Activated naive CD4-positive, alpha-beta T cell treated with anti-CD3 and anti-CD28 coated beads, Interleukin-2, amount 10 ng/mL, durations not matched to agents 7 days and 5 days (primary cell): ENCODE measurements at regions not wholly inside any gene's neighbourhood (a gene's known extent, or its start where the extent isn't known, plus 50 kb on each side); places are given as distances from the start of the nearest gene placed in this dataset.
A peak's percentile ranks its signal among the peaks of the same experiment; 100 is the strongest.

Experiments
- CTCF ChIA-PET: fragments of 350-600 bp; sonication (Branson Sonifier 250); formaldehyde crosslinking; loops from one replicate; lab custom pipeline; 2021; ENCODE audit warnings: antibody characterized with exemption; lab: Charles Lee
- DNase-seq: peaks from one replicate; pipeline ENCODE4 v3.0.0-alpha.2; 2020
- H3K27ac Mint-ChIP-seq: one replicate; pipeline ENCODE4 v1.8.0; 2021; ENCODE audit warnings: mild to moderate bottlenecking, moderate library complexity, mixed read lengths
- H3K27me3 Mint-ChIP-seq: one replicate; pipeline ENCODE4 v1.8.0; 2021; ENCODE audit warnings: mild to moderate bottlenecking, mixed read lengths
- H3K36me3 Mint-ChIP-seq: one replicate; pipeline ENCODE4 v1.8.0; 2021; ENCODE audit warnings: mixed read lengths
- H3K4me1 Mint-ChIP-seq: one replicate; pipeline ENCODE4 v1.8.0; 2021; ENCODE audit warnings: mixed read lengths
- H3K4me3 Mint-ChIP-seq: one replicate; pipeline ENCODE4 v1.8.0; 2021; ENCODE audit warnings: mild to moderate bottlenecking, moderate library complexity, mixed read lengths
- H3K9me3 Mint-ChIP-seq: one replicate; pipeline ENCODE4 v1.8.0; 2021; ENCODE audit warnings: mixed read lengths

GRCh38 chr2:191526953-191527556 lies 150.9 kb upstream of the NABP1 start:
- Mint-ChIP-seq H3K27ac (no peak overlapping the region), H3K9me3 (no peaks in the 10 kb centered on the region), H3K4me3 (no peak overlapping the region), H3K27me3 (peaks cover 3% of the 10 kb centered on the region), H3K4me1 (no peaks in the 10 kb centered on the region), H3K36me3 (no peaks in the 10 kb centered on the region)
- no peak for DNase-seq
- CTCF ChIA-PET, result no interaction called here

DNA sequence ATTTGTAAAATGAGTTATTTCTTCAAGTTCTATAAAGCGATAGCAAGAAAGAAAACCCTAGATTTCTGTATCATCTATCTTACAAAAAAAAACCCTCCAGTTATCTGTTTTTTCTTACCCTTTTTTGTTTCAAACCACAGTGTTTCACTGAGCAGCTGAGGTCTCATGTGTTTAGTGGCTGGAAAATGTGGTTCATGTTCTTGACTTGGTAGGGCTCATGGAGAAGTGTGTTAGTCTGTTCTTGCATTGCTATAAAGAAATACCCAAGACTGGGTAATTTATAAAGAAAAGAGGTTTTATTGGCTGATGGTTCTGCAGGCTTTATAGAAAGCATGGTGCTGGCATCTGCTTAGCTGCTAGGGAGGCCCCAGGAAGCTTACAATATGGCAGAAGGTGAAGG lies 147.3 kb upstream of the NABP1 start:
- Mint-ChIP-seq H3K27ac (no peak overlapping the region), H3K4me3 (no peak overlapping the region), H3K4me1 (no peaks in the 10 kb centered on the region), H3K27me3 (peaks cover 9% of the 10 kb centered on the region), H3K9me3 (no peaks in the 10 kb centered on the region), H3K36me3 (no peaks in the 10 kb centered on the region)
- DNase-seq, result no peak
- CTCF ChIA-PET, result interaction anchor here (0.6 to 0.9 kb wide), 2 partner anchors 365 to 632 kb away, joined by 3 read pairs; no protein-coding TSS in a partner anchor

DNA sequence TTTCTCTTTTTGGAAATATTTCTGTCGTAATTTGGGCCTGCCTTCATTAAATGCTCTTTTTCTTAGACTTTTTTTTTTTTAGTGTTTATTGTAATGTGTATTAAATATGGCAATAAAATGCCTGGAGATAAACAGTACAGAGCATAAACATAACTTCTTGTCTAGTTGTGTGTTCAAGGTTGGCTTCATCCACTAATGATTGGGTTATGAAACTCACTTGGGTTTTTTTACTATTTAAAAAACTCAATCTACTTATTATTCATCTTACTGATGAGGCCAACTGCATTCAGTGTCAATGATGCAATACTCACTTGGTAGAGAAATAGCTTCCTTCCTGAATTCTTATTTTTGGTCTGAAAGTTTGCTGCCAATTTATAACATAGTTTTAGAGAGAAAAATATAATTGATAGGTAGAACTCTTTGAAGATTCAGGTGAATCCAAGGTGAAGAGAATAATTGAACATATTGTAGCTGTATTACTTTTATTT lies 144.2 kb upstream of the NABP1 start:
- CTCF ChIA-PET, result interaction anchor here (0.6 kb wide), 1 partner anchor 605 kb away, joined by 3 read pairs; no protein-coding TSS in a partner anchor
- Mint-ChIP-seq H3K4me1 (no peaks in the 10 kb centered on the region), H3K27me3 (peaks cover 9% of the 10 kb centered on the region)

GRCh38 chr2:191537921-191538320 lies 140.0 kb upstream of the NABP1 start:
- Mint-ChIP-seq H3K27ac (no peak overlapping the region), H3K4me1 (no peaks in the 10 kb centered on the region), H3K4me3 (no peak overlapping the region), H3K27me3 (peaks cover 9% of the 10 kb centered on the region), H3K36me3 (no peaks in the 10 kb centered on the region), H3K9me3 (no peaks in the 10 kb centered on the region)
- DNase-seq, result no peak
- CTCF ChIA-PET, result interaction anchor here (0.6 to 3.4 kb wide), 5 partner anchors 15 to 625 kb away, joined by 3 to 16 read pairs (median 5); no protein-coding TSS in a partner anchor

More for the DNA sequence above, 144.2 kb upstream of the NABP1 start:
- Mint-ChIP-seq H3K27ac (no peak overlapping the region), H3K36me3 (no peaks in the 10 kb centered on the region), H3K9me3 (no peaks in the 10 kb centered on the region), H3K4me3 (no peak overlapping the region)
- DNase-seq, result no peak

DNA sequence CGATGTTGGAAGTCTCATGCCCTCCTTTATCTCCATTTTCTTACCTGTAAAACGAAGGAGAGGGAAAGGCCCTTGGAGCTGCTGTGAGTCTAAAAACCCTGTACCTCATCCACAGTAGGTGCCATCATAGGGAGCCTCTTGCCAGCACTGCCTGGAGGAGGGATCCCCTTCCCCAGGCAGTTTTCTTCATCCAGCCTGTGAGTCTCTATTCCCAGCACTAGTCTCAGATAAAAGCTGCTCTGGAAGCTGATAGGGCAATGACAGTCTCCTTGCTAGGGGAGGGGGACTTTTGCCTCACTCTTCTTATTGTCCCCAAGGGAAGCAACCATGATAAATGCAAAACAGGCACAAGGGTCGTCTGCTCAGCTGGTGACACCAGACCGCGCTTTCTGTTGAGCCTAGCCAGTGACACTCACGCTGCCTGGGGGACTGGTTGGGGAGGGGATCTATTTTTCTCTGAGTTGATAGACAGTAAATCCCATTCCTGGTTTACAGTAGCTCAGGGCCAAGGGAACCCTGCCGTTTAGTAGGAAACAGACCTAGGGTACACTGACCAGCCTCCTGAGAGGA lies 139.5 kb upstream of the NABP1 start:
- Mint-ChIP-seq H3K4me3 (no peak overlapping the region), H3K27ac (no peak overlapping the region), H3K27me3 (peaks cover 9% of the 10 kb centered on the region), H3K9me3 (no peaks in the 10 kb centered on the region), H3K36me3 (no peaks in the 10 kb centered on the region), H3K4me1 (no peaks in the 10 kb centered on the region)
- CTCF ChIA-PET, result interaction anchor here (0.7 to 3.4 kb wide), 9 partner anchors 14 to 624 kb away, joined by 3 to 16 read pairs (median 5); no protein-coding TSS in a partner anchor
- DNase-seq, result no peak

GRCh38 chr2:191539068-191539467 lies 138.9 kb upstream of the NABP1 start:
- Mint-ChIP-seq H3K9me3 (no peaks in the 10 kb centered on the region), H3K27ac (no peak overlapping the region), H3K27me3 (peaks cover 9% of the 10 kb centered on the region), H3K4me1 (no peaks in the 10 kb centered on the region), H3K36me3 (no peaks in the 10 kb centered on the region), H3K4me3 (no peak overlapping the region)
- DNase-seq, result peak; percentile 59
- CTCF ChIA-PET, result interaction anchor here (0.6 to 3.4 kb wide), 13 partner anchors 11 to 624 kb away, joined by 3 to 16 read pairs (median 4); no protein-coding TSS in a partner anchor

- H3K27me3 Mint-ChIP-seq, result peaks cover 5% of the 10 kb centered on the region
- H3K4me1 Mint-ChIP-seq, result no peaks in the 10 kb centered on the region
- H3K9me3 Mint-ChIP-seq, result no peaks in the 10 kb centered on the region
- no peaks in the 10 kb centered on the region for H3K36me3 Mint-ChIP-seq
- H3K27ac Mint-ChIP-seq, result no peak overlapping the region
- CTCF ChIA-PET, result interaction anchor here (2.9 to 3.4 kb wide), 2 partner anchors 12 to 622 kb away, joined by 13 to 16 read pairs; no protein-coding TSS in a partner anchor
- no peak for DNase-seq
- H3K4me3 Mint-ChIP-seq, result no peak overlapping the region
Observed at GRCh38 chr2:191540681-191541080, 137.3 kb upstream of the NABP1 start.

- no peak for DNase-seq
- Mint-ChIP-seq H3K9me3 (no peaks in the 10 kb centered on the region), H3K27me3 (peaks cover 5% of the 10 kb centered on the region), H3K4me3 (no peak overlapping the region), H3K27ac (no peak overlapping the region), H3K4me1 (no peaks in the 10 kb centered on the region), H3K36me3 (no peaks in the 10 kb centered on the region)
- CTCF ChIA-PET, result interaction anchor here (0.7 kb wide), 1 partner anchor 15 kb away, joined by 3 read pairs; no protein-coding TSS in a partner anchor
Observed at GRCh38 chr2:191543708-191544107, 134.2 kb upstream of the NABP1 start.

DNA sequence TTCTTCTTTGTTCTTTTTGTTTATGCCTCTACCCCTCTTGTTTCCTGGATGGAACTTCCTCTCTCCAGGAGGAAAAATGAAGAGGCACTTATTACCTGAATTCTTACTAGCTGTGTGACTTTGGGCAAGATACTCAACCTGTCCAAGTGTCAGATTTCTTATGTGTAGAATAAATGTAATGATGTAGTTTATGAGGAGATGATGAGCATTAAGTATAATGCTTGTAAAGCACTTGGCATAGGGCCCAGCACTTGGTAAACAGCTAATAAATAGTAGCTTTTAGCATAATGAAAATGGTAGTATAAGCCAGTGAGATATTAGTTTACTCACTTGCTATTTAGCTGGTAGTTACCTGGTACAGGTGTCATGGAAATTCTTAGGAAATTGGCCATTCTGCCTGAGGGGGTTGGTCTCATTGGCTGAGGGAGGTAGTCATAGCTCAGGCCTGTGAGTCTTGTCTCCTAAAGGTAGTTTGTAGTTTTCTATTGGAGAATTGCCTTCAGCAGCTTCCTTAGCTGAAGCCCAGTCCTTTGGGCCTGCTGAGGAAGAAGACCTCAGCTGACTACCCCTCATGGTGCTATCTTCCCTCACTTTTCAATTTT lies 133.4 kb upstream of the NABP1 start:
- CTCF ChIA-PET, result interaction anchor here (0.6 to 1.5 kb wide), 4 partner anchors 10 to 618 kb away, joined by 3 to 7 read pairs (median 3); no protein-coding TSS in a partner anchor
- no peaks in the 10 kb centered on the region for H3K36me3 Mint-ChIP-seq

GRCh38 chr2:191545361-191545760 lies 132.6 kb upstream of the NABP1 start:
- Mint-ChIP-seq H3K27me3 (peaks cover 12% of the 10 kb centered on the region), H3K4me1 (no peaks in the 10 kb centered on the region), H3K9me3 (no peaks in the 10 kb centered on the region), H3K36me3 (no peaks in the 10 kb centered on the region), H3K27ac (no peak overlapping the region), H3K4me3 (no peak overlapping the region)
- no peak for DNase-seq
- CTCF ChIA-PET, result interaction anchor here (1.5 kb wide), 1 partner anchor 9 kb away, joined by 7 read pairs; no protein-coding TSS in a partner anchor

More for the DNA sequence above, 133.4 kb upstream of the NABP1 start:
- no peak for DNase-seq
- no peak overlapping the region for H3K27ac Mint-ChIP-seq
- peaks cover 9% of the 10 kb centered on the region for H3K27me3 Mint-ChIP-seq
- no peaks in the 10 kb centered on the region for H3K9me3 Mint-ChIP-seq
- H3K4me3 Mint-ChIP-seq, result no peak overlapping the region
- H3K4me1 Mint-ChIP-seq, result no peaks in the 10 kb centered on the region

- no peaks in the 10 kb centered on the region for H3K9me3 Mint-ChIP-seq
- no peak overlapping the region for H3K27ac Mint-ChIP-seq
- DNase-seq, result no peak
Observed at GRCh38 chr2:191552066-191552465, 125.9 kb upstream of the NABP1 start.

DNA sequence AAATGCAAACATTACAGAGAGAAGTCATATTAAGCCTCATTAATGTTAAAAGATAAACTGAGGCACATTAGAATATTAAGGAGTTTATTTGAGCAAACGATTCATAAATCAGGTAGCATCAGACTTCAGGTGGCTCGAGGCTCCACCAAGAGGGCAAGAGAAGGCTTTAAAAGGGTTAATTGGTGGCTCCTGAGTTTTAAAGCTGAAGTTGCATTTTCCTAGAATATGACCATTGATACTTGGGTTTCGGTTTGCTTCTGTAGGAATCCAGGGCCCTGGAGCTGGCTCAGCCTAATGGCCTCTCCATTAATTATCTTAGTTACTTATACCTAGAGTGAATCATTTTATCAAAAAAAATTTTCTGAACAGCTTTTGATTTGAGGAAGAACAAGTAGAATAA lies 123.7 kb upstream of the NABP1 start:
- DNase-seq, result no peak
- CTCF ChIA-PET, result interaction anchor here (0.5 to 8.6 kb wide), 13 partner anchors 9 to 610 kb away, joined by 3 to 103 read pairs (median 4); no protein-coding TSS in a partner anchor
- Mint-ChIP-seq H3K36me3 (no peaks in the 10 kb centered on the region), H3K9me3 (no peaks in the 10 kb centered on the region), H3K27ac (no peak overlapping the region), H3K4me1 (peaks cover 2% of the 10 kb centered on the region), H3K27me3 (peaks cover 24% of the 10 kb centered on the region), H3K4me3 (no peak overlapping the region)

More at GRCh38 chr2:191552066-191552465, 125.9 kb upstream of the NABP1 start:
- Mint-ChIP-seq H3K27me3 (peaks cover 28% of the 10 kb centered on the region), H3K4me3 (no peak overlapping the region), H3K4me1 (peaks cover 2% of the 10 kb centered on the region), H3K36me3 (no peaks in the 10 kb centered on the region)
- CTCF ChIA-PET, result interaction anchor here (0.8 to 8.6 kb wide), 6 partner anchors 13 to 610 kb away, joined by 3 to 103 read pairs (median 8); no protein-coding TSS in a partner anchor

DNA sequence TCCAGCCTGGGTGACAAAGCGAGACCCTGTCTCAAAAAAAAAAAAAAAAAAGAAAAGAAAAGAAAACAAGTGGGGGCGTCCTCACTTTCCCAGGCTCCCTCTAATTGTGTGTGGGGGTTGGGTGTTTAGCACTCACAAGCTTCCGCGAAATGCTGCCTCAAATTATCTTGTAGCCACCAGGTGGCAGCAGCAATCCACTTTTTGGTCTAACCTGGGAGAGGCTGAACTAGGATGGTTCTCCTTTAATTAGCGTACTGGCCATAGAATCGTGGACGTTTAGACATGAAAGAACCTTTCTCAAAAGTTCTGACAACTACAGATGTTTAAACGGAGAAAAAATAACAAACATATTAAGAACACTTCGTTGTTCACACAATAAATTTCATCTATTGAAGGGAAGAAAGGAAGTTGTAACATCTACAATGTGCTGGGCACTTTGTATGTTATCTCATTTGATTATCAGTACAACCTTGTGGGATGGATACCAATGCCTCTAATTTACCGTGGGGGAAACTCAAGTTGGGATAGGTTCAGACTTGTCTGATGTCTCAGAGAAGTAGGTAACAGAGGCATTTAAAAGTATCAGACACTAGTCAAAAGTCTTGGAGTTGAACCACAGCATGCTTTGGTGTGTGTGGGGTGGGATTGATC lies 122.7 kb upstream of the NABP1 start:
- no peak overlapping the region for H3K27ac Mint-ChIP-seq
- no peak overlapping the region for H3K4me3 Mint-ChIP-seq
- no peaks in the 10 kb centered on the region for H3K9me3 Mint-ChIP-seq
- CTCF ChIA-PET, result interaction anchor here (0.5 to 8.6 kb wide), 15 partner anchors 8 to 607 kb away, joined by 3 to 103 read pairs (median 4); no protein-coding TSS in a partner anchor
- no peaks in the 10 kb centered on the region for H3K36me3 Mint-ChIP-seq
- H3K4me1 Mint-ChIP-seq, result peaks cover 2% of the 10 kb centered on the region
- peak; percentile 88 for DNase-seq
- peaks cover 20% of the 10 kb centered on the region for H3K27me3 Mint-ChIP-seq
